ENCODE measurements at regions not wholly inside any gene's neighbourhood (a gene's known extent, or its start where the extent isn't known, plus 50 kb on each side); places are given as distances from the start of the nearest gene placed in this dataset.
"Not testable (repeated sequence)": the region's sequence is repeated elsewhere in the genome, so short reads cannot be mapped to it uniquely, and the experiment has no call there.

- Mint-ChIP-seq H3K4me1 (ENCODE audit: low read depth) (no peaks in the 10 kb centered on the region), H3K36me3 (no peaks in the 10 kb centered on the region), H3K27me3 (peaks cover 11% of the 10 kb centered on the region), H3K9me3 (ENCODE audit: low read depth) (no peaks in the 10 kb centered on the region), H3K4me3 (no peak overlapping the region), H3K27ac (no peak overlapping the region)
Measured at GRCh38 chr6:875012-875411, 182.1 kb upstream of the EXOC2 start.

GRCh38 chr6:872570-873125, 179.7 kb upstream of the EXOC2 start:
- Mint-ChIP-seq H3K4me1 (ENCODE audit: low read depth) (no peaks in the 10 kb centered on the region), H3K9me3 (ENCODE audit: low read depth) (no peaks in the 10 kb centered on the region), H3K27me3 (peaks cover 11% of the 10 kb centered on the region), H3K27ac (no peak overlapping the region), H3K4me3 (no peak overlapping the region), H3K36me3 (no peaks in the 10 kb centered on the region)

- H3K27me3 Mint-ChIP-seq: peaks cover 7% of the 10 kb centered on the region
- H3K4me3 Mint-ChIP-seq: no peak overlapping the region
- no peaks in the 10 kb centered on the region for H3K9me3 Mint-ChIP-seq (ENCODE audit: low read depth)
- H3K27ac Mint-ChIP-seq: no peak overlapping the region
- H3K4me1 Mint-ChIP-seq (ENCODE audit: low read depth): no peaks in the 10 kb centered on the region
- no peaks in the 10 kb centered on the region for H3K36me3 Mint-ChIP-seq
Measured at GRCh38 chr6:871503-871902, 178.6 kb upstream of the EXOC2 start.

GRCh38 chr6:870096-870495, 177.2 kb upstream of the EXOC2 start:
- Mint-ChIP-seq H3K27me3 (peaks cover 10% of the 10 kb centered on the region), H3K4me3 (no peak overlapping the region), H3K27ac (no peak overlapping the region)

GRCh38 chr6:868201-868600, 175.3 kb upstream of the EXOC2 start:
- no peaks in the 10 kb centered on the region for H3K36me3 Mint-ChIP-seq
- H3K4me1 Mint-ChIP-seq (ENCODE audit: low read depth): no peaks in the 10 kb centered on the region
- no peak overlapping the region for H3K27ac Mint-ChIP-seq
- H3K9me3 Mint-ChIP-seq (ENCODE audit: low read depth): no peaks in the 10 kb centered on the region
- peaks cover 16% of the 10 kb centered on the region for H3K27me3 Mint-ChIP-seq
- H3K4me3 Mint-ChIP-seq: no peak overlapping the region

More at GRCh38 chr6:870096-870495, 177.2 kb upstream of the EXOC2 start:
- Mint-ChIP-seq H3K4me1 (ENCODE audit: low read depth) (no peaks in the 10 kb centered on the region), H3K36me3 (no peaks in the 10 kb centered on the region), H3K9me3 (ENCODE audit: low read depth) (no peaks in the 10 kb centered on the region)

GRCh38 chr6:867378-867777, 174.4 kb upstream of the EXOC2 start:
- H3K4me1 Mint-ChIP-seq (ENCODE audit: low read depth): no peaks in the 10 kb centered on the region

GRCh38 chr6:866316-866715, 173.4 kb upstream of the EXOC2 start:
- H3K36me3 Mint-ChIP-seq: no peaks in the 10 kb centered on the region
- H3K27ac Mint-ChIP-seq: no peak overlapping the region
- H3K27me3 Mint-ChIP-seq: peaks cover 20% of the 10 kb centered on the region
- H3K4me1 Mint-ChIP-seq (ENCODE audit: low read depth): no peaks in the 10 kb centered on the region
- no peaks in the 10 kb centered on the region for H3K9me3 Mint-ChIP-seq (ENCODE audit: low read depth)
- no peak overlapping the region for H3K4me3 Mint-ChIP-seq

More at GRCh38 chr6:867378-867777, 174.4 kb upstream of the EXOC2 start:
- H3K4me3 Mint-ChIP-seq: no peak overlapping the region
- no peaks in the 10 kb centered on the region for H3K9me3 Mint-ChIP-seq (ENCODE audit: low read depth)
- peaks cover 16% of the 10 kb centered on the region for H3K27me3 Mint-ChIP-seq
- no peaks in the 10 kb centered on the region for H3K36me3 Mint-ChIP-seq
- H3K27ac Mint-ChIP-seq: no peak overlapping the region

- H3K9me3 Mint-ChIP-seq (ENCODE audit: low read depth): no peaks in the 10 kb centered on the region
- H3K36me3 Mint-ChIP-seq: no peaks in the 10 kb centered on the region
- no peak overlapping the region for H3K27ac Mint-ChIP-seq
- peaks cover 20% of the 10 kb centered on the region for H3K27me3 Mint-ChIP-seq
- H3K4me1 Mint-ChIP-seq (ENCODE audit: low read depth): no peaks in the 10 kb centered on the region
- no peak overlapping the region for H3K4me3 Mint-ChIP-seq
Measured at GRCh38 chr6:865846-866245, 172.9 kb upstream of the EXOC2 start.

GRCh38 chr6:863831-864230, 170.9 kb upstream of the EXOC2 start:
- Mint-ChIP-seq H3K36me3 (no peaks in the 10 kb centered on the region), H3K27me3 (peaks cover 18% of the 10 kb centered on the region), H3K4me3 (no peak overlapping the region), H3K9me3 (ENCODE audit: low read depth) (no peaks in the 10 kb centered on the region), H3K27ac (no peak overlapping the region), H3K4me1 (ENCODE audit: low read depth) (no peaks in the 10 kb centered on the region)

- not testable (repeated sequence) for H3K9me3 Mint-ChIP-seq (ENCODE audit: low read depth); H3K4me3 Mint-ChIP-seq; H3K4me1 Mint-ChIP-seq (ENCODE audit: low read depth); H3K27ac Mint-ChIP-seq; H3K36me3 Mint-ChIP-seq
- H3K27me3 Mint-ChIP-seq: peaks cover 21% of the 10 kb centered on the region
Measured at GRCh38 chr6:863127-863526, 170.2 kb upstream of the EXOC2 start.

- H3K9me3 Mint-ChIP-seq (ENCODE audit: low read depth): no peaks in the 10 kb centered on the region
- H3K27me3 Mint-ChIP-seq: peaks cover 16% of the 10 kb centered on the region
- no peaks in the 10 kb centered on the region for H3K4me1 Mint-ChIP-seq (ENCODE audit: low read depth)
- H3K36me3 Mint-ChIP-seq: no peaks in the 10 kb centered on the region
- no peak overlapping the region for H3K4me3 Mint-ChIP-seq
- H3K27ac Mint-ChIP-seq: no peak overlapping the region
Measured at GRCh38 chr6:859936-860335, 167.0 kb upstream of the EXOC2 start.

- no peaks in the 10 kb centered on the region for H3K36me3 Mint-ChIP-seq
- no peaks in the 10 kb centered on the region for H3K9me3 Mint-ChIP-seq (ENCODE audit: low read depth)
Measured at GRCh38 chr6:854406-855118, 161.6 kb upstream of the EXOC2 start.

GRCh38 chr6:852216-852615, 159.3 kb upstream of the EXOC2 start:
- H3K4me3 Mint-ChIP-seq; H3K27ac Mint-ChIP-seq; H3K9me3 Mint-ChIP-seq (ENCODE audit: low read depth); H3K27me3 Mint-ChIP-seq; H3K36me3 Mint-ChIP-seq; H3K4me1 Mint-ChIP-seq (ENCODE audit: low read depth): not testable (repeated sequence)

More at GRCh38 chr6:854406-855118, 161.6 kb upstream of the EXOC2 start:
- H3K27me3 Mint-ChIP-seq: peaks cover 4% of the 10 kb centered on the region
- H3K4me3 Mint-ChIP-seq: no peak overlapping the region
- no peaks in the 10 kb centered on the region for H3K4me1 Mint-ChIP-seq (ENCODE audit: low read depth)
- H3K27ac Mint-ChIP-seq: no peak overlapping the region

GRCh38 chr6:849075-849506, 156.2 kb upstream of the EXOC2 start:
- Mint-ChIP-seq H3K4me3 (no peak overlapping the region), H3K27ac (no peak overlapping the region), H3K9me3 (ENCODE audit: low read depth) (no peaks in the 10 kb centered on the region), H3K36me3 (no peaks in the 10 kb centered on the region), H3K4me1 (ENCODE audit: low read depth) (no peaks in the 10 kb centered on the region), H3K27me3 (peaks cover 6% of the 10 kb centered on the region)

- Mint-ChIP-seq H3K4me1 (ENCODE audit: low read depth) (no peaks in the 10 kb centered on the region), H3K4me3 (no peak overlapping the region), H3K36me3 (no peaks in the 10 kb centered on the region), H3K27me3 (peaks cover 8% of the 10 kb centered on the region), H3K9me3 (ENCODE audit: low read depth) (no peaks in the 10 kb centered on the region), H3K27ac (no peak overlapping the region)
Measured at GRCh38 chr6:845566-845965, 152.6 kb upstream of the EXOC2 start.

GRCh38 chr6:845101-845500, 152.2 kb upstream of the EXOC2 start:
- no peaks in the 10 kb centered on the region for H3K9me3 Mint-ChIP-seq (ENCODE audit: low read depth)
- H3K4me1 Mint-ChIP-seq (ENCODE audit: low read depth): no peaks in the 10 kb centered on the region
- H3K27ac Mint-ChIP-seq: no peak overlapping the region
- peaks cover 8% of the 10 kb centered on the region for H3K27me3 Mint-ChIP-seq
- no peak overlapping the region for H3K4me3 Mint-ChIP-seq
- no peaks in the 10 kb centered on the region for H3K36me3 Mint-ChIP-seq
